WTC11 (cell line): ENCODE measurements at regions not wholly inside any gene's neighbourhood (a gene's known extent, or its start where the extent isn't known, plus 50 kb on each side); places are given as distances from the start of the nearest gene placed in this dataset.

Source experiments
- E2F5 ChIP-seq: sonication (generic); formaldehyde crosslinking; IDR thresholded peaks from 2 replicates; pipeline ENCODE4 v1.8.1; 2022; ENCODE audit warnings: mild to moderate bottlenecking, moderate library complexity, missing genetic modification reagents
- ELF4 ChIP-seq: sonication (generic); formaldehyde crosslinking; IDR thresholded peaks from 2 replicates; pipeline ENCODE4 v1.8.1; 2022; ENCODE audit warnings: low read depth, mild to moderate bottlenecking, moderate library complexity, missing genetic modification reagents
- IRF2 ChIP-seq: sonication (generic); formaldehyde crosslinking; IDR thresholded peaks from 2 replicates; pipeline ENCODE4 v1.8.0; 2022; ENCODE audit warnings: low read depth, missing genetic modification reagents, borderline replicate concordance
- MAX ChIP-seq: sonication (generic); formaldehyde crosslinking; IDR thresholded peaks from 2 replicates; pipeline ENCODE4 v1.8.0; 2022; ENCODE audit warnings: mild to moderate bottlenecking, missing genetic modification reagents
- MLX ChIP-seq: sonication (generic); formaldehyde crosslinking; IDR thresholded peaks from 2 replicates; pipeline ENCODE4 v1.8.1; 2023; ENCODE audit warnings: mild to moderate bottlenecking, missing genetic modification reagents, moderate library complexity
- MXD4 ChIP-seq: fragments of 250-450 bp; sonication (Bioruptor Pico); IDR thresholded peaks from 2 replicates; pipeline ENCODE4 v1.8.0; 2021; ENCODE audit warnings: mild to moderate bottlenecking, moderate library complexity, borderline replicate concordance
- MYBL2 ChIP-seq: sonication (generic); formaldehyde crosslinking; IDR thresholded peaks from 2 replicates; pipeline ENCODE4 v1.8.1; 2023; ENCODE audit warnings: mild to moderate bottlenecking, moderate library complexity, missing genetic modification reagents
- NR2C2 ChIP-seq: sonication (generic); formaldehyde crosslinking; IDR thresholded peaks from 2 replicates; pipeline ENCODE4 v1.8.0; 2022; ENCODE audit warnings: mild to moderate bottlenecking, missing genetic modification reagents
- USF1 ChIP-seq: sonication (generic); formaldehyde crosslinking; IDR thresholded peaks from 2 replicates; pipeline ENCODE4 v1.8.0; 2022; ENCODE audit warnings: mild to moderate bottlenecking, missing genetic modification reagents
- ZBTB21 ChIP-seq: sonication (generic); formaldehyde crosslinking; IDR thresholded peaks from 2 replicates; pipeline ENCODE4 v1.8.1; 2023; ENCODE audit warnings: mild to moderate bottlenecking, missing genetic modification reagents, borderline replicate concordance
- ZNF232 ChIP-seq: sonication (generic); formaldehyde crosslinking; IDR thresholded peaks from 2 replicates; pipeline ENCODE4 v1.8.0; 2022; ENCODE audit warnings: mild to moderate bottlenecking, missing genetic modification reagents
- TF ChIP-seq, protein P1 (sequence below): fragments of 200-600 bp; IDR thresholded peaks from 2 replicates; pipeline ENCODE4 v1.8.0; 2022; ENCODE audit warnings: antibody characterized with exemption
- TF ChIP-seq, protein P2 (sequence below): sonication (generic); formaldehyde crosslinking; IDR thresholded peaks from 2 replicates; pipeline ENCODE4 v1.8.0; 2022; ENCODE audit warnings: mild to moderate bottlenecking, missing genetic modification reagents
- TF ChIP-seq, protein P3 (sequence below): sonication (generic); formaldehyde crosslinking; conservative IDR thresholded peaks from 2 replicates; pipeline ENCODE4 v1.8.1; 2022; ENCODE audit warnings: mild to moderate bottlenecking, missing genetic modification reagents

GRCh38 chr2:238689871-238690389 lies 158.0 kb upstream of the TWIST2 start:
- TF ChIP-seq, protein P1, sequence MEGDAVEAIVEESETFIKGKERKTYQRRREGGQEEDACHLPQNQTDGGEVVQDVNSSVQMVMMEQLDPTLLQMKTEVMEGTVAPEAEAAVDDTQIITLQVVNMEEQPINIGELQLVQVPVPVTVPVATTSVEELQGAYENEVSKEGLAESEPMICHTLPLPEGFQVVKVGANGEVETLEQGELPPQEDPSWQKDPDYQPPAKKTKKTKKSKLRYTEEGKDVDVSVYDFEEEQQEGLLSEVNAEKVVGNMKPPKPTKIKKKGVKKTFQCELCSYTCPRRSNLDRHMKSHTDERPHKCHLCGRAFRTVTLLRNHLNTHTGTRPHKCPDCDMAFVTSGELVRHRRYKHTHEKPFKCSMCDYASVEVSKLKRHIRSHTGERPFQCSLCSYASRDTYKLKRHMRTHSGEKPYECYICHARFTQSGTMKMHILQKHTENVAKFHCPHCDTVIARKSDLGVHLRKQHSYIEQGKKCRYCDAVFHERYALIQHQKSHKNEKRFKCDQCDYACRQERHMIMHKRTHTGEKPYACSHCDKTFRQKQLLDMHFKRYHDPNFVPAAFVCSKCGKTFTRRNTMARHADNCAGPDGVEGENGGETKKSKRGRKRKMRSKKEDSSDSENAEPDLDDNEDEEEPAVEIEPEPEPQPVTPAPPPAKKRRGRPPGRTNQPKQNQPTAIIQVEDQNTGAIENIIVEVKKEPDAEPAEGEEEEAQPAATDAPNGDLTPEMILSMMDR, result no peak
- no peak for TF ChIP-seq MXD4 (CRISPR knock-in tag)
- TF ChIP-seq, protein P2, sequence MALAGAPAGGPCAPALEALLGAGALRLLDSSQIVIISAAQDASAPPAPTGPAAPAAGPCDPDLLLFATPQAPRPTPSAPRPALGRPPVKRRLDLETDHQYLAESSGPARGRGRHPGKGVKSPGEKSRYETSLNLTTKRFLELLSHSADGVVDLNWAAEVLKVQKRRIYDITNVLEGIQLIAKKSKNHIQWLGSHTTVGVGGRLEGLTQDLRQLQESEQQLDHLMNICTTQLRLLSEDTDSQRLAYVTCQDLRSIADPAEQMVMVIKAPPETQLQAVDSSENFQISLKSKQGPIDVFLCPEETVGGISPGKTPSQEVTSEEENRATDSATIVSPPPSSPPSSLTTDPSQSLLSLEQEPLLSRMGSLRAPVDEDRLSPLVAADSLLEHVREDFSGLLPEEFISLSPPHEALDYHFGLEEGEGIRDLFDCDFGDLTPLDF (CRISPR knock-in tag), result no peak
- TF ChIP-seq, protein P3, sequence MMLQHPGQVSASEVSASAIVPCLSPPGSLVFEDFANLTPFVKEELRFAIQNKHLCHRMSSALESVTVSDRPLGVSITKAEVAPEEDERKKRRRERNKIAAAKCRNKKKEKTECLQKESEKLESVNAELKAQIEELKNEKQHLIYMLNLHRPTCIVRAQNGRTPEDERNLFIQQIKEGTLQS, result no peak
- no peak for TF ChIP-seq USF1 (CRISPR knock-in tag)
- no peak for TF ChIP-seq NR2C2
- TF ChIP-seq ZNF232 (CRISPR knock-in tag), result no peak
- no peak for TF ChIP-seq IRF2 (CRISPR knock-in tag)
- TF ChIP-seq MYBL2 (CRISPR knock-in tag), result no peak
- no peak for TF ChIP-seq MLX (CRISPR knock-in tag)
- no peak for TF ChIP-seq MAX (CRISPR knock-in tag)
- TF ChIP-seq ZBTB21, result no peak
- no peak for TF ChIP-seq ELF4 (CRISPR knock-in tag)
- TF ChIP-seq E2F5, result no peak
